HG03159 (cell line): ENCODE measurements at regions not wholly inside any gene's neighbourhood (a gene's known extent, or its start where the extent isn't known, plus 50 kb on each side); places are given as distances from the start of the nearest gene placed in this dataset.
A peak's percentile ranks its signal among the peaks of the same experiment; 100 is the strongest.

Experiments
- ATAC-seq: cut with Tn5 transposase; IDR thresholded peaks from one replicate; pipeline ENCODE4 v1.9.1; 2021; ENCODE audit warnings: mild to moderate bottlenecking, moderate library complexity; ENCODE audit not compliant: unreplicated experiment

GRCh38 chr2:226064932-226065570 lies 665.5 kb downstream of the NYAP2 start:
- ATAC-seq: no peak

DNA sequence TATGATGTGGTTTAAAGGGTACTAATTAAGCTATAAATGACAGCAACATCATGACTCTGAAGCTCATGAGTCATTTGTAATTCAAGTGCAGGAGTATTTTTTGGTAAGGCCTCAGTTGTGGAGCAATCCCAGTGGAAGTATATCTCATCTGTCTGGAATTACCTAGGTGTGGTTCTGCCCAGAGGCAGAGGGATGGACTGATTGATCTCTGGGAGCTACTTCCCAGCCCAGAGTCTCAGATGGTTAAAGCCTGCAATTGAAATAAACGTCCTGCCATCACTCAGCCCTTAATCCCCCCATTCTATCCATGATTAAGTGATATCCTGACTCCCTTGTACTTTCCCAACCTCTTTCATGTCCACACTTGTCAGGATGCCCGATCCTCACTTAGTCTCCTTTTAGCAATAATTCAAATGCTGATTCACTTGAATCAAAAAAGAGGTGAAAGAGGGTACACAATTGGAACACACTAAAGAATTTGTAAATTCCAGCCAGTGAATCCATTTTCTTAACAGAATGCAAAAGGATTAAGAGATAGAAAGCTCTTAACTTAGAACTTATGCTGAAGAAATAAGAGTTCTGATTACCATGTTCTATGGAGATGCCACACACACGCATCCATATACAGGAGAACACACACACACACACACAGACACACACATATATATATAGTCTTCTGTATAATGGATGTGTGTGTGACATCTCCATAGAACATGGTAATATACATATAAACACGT lies 664.4 kb downstream of the NYAP2 start:
- no peak for ATAC-seq

- ATAC-seq: no peak
These were observed 660.6 kb downstream of the NYAP2 start for GRCh38 chr2:226059961-226060627.

- ATAC-seq: no peak
These were observed 658.4 kb downstream of the NYAP2 start for GRCh38 chr2:226057914-226058313.

- no peak for ATAC-seq
These were observed 657.9 kb downstream of the NYAP2 start for GRCh38 chr2:226057365-226057764.

DNA sequence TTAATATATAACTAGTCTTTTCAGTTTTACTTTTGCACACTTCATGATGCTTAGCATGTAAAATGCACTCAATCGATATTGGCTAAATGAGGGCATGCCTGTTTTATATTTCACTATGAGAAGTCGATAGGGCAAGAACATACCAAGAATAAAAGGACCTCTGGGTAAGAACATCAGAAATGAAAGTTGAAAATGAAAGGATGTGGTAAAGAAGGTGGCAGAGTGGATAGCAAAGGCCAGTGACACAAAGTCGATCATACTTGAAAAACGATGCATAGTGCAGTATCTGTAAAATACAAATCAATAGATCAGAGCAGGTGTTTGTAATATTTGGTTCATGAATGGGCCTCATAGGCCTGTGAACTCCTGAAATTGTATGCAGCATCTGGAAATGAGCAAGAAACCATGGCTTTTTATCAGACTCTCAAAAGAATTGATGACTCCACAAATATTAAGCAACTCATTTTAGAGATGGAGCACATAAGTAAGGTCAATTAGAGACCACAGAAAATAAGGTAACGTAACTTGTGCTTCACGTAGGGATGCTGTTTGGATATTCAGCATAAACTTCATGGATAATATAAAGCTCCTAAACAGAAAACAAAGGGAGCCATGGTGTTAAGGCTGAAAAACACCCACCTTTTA lies 653.4 kb downstream of the NYAP2 start:
- ATAC-seq: no peak

GRCh38 chr2:226050822-226051221 lies 651.3 kb downstream of the NYAP2 start:
- ATAC-seq: no peak

DNA sequence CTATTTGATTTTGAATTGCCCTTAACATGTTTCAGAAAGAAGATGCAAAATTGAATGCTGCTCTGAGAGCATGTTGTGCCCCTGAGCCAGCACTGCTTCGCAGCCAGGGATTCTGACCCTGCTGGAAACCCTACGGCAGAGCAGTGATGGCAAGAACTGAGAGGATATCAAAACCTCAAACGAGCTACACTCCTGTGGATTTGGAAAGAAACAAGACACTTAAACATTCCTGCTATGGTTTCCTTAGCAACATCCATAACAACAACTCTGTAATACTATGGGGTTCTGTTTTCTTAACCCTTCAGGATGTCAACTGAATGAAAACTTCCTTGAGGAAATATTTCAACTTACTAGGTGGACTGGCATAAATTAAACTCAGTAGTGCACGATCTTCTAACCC lies 649.1 kb downstream of the NYAP2 start:
- no peak for ATAC-seq

DNA sequence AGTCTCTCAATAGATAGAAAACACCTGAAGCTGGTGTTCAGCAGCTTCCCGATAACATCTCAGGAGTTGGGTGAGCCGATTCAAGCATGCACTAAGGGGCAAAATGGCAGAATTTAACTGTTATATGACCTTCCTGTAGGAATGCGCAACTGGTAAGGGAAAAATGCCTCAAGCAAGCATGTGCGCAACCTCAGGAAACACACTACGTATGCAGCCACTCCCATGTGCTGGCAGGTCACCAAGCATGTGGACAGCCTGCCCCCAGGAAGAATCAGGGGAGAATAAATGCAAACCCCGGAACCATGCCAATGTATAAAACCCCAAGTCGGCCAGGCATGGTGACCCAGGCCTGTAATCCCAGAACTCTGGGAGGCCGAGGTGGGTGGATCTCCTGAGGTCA lies 645.6 kb downstream of the NYAP2 start:
- ATAC-seq: no peak

- no peak for ATAC-seq
These were observed 640.9 kb downstream of the NYAP2 start for GRCh38 chr2:226040344-226040900.

DNA sequence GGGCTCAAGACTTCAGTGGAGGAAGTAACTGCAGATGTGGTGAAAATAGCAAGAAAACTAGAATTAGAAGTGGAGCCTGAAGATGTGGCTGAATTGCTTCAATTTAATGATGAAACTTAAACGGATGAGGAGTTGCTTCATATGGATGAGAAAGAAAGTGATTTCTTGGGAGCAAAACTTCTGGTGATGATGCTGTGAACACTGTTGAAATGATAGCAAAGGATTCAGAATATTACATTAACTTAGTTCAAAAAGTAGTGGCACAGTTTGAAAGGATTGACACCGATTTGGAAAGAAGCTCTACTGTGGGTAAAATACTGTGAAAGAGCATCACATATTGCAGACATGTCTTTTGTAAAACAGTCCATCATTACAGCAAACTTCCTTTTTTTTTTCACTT lies 638.0 kb downstream of the NYAP2 start:
- no peak for ATAC-seq

GRCh38 chr2:226031647-226032501 lies 632.4 kb downstream of the NYAP2 start:
- ATAC-seq: no peak

- peak; percentile 57 for ATAC-seq
These were observed 631.5 kb downstream of the NYAP2 start for GRCh38 chr2:226030788-226031646.

DNA sequence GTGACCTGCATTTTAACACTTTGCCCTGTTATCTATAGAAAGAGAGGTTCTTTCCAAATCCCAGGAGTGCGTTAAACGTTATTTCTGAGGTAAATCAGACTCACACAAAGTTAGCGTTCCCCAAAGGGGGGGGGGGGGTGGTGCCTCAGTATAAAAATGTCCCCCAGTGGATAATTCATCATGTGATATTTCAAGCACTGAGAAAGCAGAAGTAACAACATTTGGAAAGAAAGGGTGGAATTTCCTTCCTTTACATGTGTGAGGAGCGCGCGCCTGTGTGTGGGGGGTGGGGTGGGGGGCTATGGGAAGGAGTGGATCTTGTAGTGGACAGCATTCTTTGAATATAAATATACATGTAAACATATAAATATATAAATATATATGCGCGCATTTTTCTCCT lies 630.9 kb downstream of the NYAP2 start:
- no peak for ATAC-seq

DNA sequence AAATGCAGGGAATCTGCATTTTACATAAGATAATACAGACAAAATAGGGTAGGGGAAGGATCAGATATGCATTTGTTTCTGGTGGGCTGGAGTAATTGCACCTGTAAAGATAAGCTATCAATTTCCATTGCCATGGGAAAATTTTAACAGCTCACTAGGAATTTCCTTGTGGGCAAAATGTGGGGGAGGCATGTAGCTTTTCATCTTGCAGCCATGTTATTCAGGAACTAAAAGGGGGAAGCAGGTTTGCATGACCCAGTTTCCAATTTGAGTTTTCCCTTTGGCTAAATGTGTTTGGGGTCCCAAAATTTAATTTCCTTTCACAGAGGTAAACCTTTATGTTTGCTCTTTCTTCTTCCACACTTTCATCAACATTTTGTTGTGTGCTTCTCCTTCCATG lies 624.4 kb downstream of the NYAP2 start:
- no peak for ATAC-seq

GRCh38 chr2:226023383-226023782 lies 623.9 kb downstream of the NYAP2 start:
- no peak for ATAC-seq

DNA sequence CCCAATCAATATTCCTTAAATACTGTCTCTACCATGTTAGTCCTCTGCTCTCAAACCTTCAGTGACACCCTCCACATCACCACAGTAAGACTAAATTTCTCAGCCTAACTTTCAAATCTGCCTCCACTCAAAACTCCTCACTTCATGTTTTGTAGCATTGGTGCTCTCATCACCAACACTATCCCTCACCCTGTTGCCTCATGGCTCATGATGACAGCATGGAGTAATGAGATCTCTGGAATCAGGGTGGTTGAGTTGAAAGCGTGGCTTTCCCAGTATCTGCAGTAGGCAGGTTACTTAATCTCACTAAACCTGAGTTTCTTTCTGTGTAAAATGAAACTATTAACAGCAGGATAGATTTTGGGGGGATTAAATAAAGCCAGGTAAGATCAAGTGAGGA lies 621.4 kb downstream of the NYAP2 start:
- ATAC-seq: no peak

DNA sequence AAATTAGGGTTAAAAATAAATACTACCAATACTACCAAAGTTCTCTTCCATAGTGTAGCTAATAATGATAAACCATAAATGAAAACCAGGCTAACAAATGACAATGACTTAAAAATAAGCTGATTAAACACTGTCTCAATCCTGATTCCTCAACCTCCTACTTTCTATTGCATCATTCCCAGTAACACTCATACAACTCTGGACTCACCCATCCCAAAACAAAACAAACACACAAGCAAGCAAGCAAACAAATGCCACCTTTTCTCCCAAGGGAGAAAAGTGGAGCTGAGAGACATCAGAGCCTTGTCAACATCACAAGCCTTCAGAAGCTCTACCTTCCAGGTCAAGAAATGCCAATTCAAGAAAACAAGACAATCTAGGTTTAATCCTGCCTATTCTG lies 620.7 kb downstream of the NYAP2 start:
- ATAC-seq: no peak

DNA sequence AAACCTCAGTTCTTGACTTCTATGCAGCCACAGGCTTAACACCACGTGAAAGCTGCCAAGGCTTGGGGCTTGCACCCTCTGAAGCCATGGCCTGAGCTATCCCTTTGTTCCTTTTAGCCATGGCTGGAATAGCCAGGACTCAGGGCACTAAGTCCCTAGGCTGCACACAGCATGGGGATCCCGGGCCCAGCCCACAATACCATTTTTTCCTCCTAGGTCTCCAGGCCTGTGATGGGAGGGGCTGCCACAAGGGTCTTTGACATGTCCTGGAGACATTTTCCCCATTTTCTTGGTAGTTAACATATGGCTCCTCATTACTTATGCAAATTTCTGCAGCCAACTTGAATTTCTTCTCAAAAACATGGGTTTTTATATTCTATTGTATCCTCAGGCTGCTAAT lies 619.1 kb downstream of the NYAP2 start:
- ATAC-seq: no peak

DNA sequence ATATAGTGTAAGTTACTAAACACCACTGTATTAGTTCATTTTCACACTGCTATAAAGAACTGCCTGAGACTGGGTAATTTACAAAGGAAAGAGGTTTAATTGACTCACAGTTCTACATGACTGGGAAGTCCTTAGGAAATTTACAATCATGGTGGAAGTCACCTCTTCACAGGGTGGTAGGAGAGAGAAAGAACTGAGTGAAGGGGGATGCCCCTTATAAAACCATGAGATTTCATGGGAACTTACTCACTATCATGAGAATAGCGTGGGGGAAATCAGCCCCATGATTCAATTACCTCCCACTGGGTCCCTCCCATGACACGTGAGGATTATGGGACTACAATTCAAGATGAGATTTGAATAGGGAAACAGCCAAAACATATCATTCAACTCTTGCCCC lies 618.0 kb downstream of the NYAP2 start:
- no peak for ATAC-seq
